Tibial artery (tissue), 4 donors: ENCODE measurements at regions not wholly inside any gene's neighbourhood (a gene's known extent, or its start where the extent isn't known, plus 50 kb on each side); places are given as distances from the start of the nearest gene placed in this dataset.

Source experiments
- DNase-seq, 2 donors: peaks; one replicate each; pipeline ENCODE4 v3.0.0-alpha.2; 2019
- H3K27ac ChIP-seq, 2 donors: fragments of 200-600 bp; sonication (generic) in 1 of 2; 1 replicate in 1 of 2; 2 replicates in 1 of 2; pipeline ENCODE4 v1.5.1; 2018 to 2019; ENCODE audit warnings: mild to moderate bottlenecking in 1 of 2
- H3K27me3 ChIP-seq, 2 donors: fragments of 200-600 bp; sonication (generic) in 1 of 2; one replicate each; pipeline versions ENCODE4 v1.5.1 to v1.6.0; 2016 to 2019
- H3K36me3 ChIP-seq, 3 donors: fragments of 200-600 bp; sonication (generic) in 2 of 3; one replicate each; pipeline ENCODE4 v1.5.1; 2016 to 2019; ENCODE audit warnings: mild to moderate bottlenecking in 2 of 3
- H3K4me1 ChIP-seq, 4 donors: fragments of 200-600 bp; sonication (generic) in 2 of 4; 1 replicate in 3 of 4; 2 replicates in 1 of 4; pipeline ENCODE4 v1.5.1; 2016 to 2019
- H3K4me3 ChIP-seq, 2 donors: fragments of 200-600 bp; sonication (generic) in 1 of 2; 1 replicate in 1 of 2; 2 replicates in 1 of 2; pipeline ENCODE4 v1.5.1; 2018 to 2019; ENCODE audit warnings: mild to moderate bottlenecking in 2 of 2
- H3K9me3 ChIP-seq, 3 donors: fragments of 200-600 bp; sonication (generic) in 1 of 3; one replicate each; pipeline ENCODE4 v1.5.1; 2016 to 2019
- CTCF ChIP-seq, 2 experiments: fragments of 200-600 bp in 1 of 2; fragments of 450-650 bp in 1 of 2; IDR thresholded peaks; one replicate each; pipeline ENCODE4 v1.5.1; 2017 to 2019; ENCODE audit warnings: antibody characterized with exemption in 2 of 2, mild to moderate bottlenecking in 1 of 2, moderate library complexity in 1 of 2
- intact Hi-C: fragments of 100-400 bp; cut with DNase I; formaldehyde crosslinking; loops from one replicate; pipeline ENCODE4 v1.15.0; 2023; ENCODE audit warnings: low total_unique reads

GRCh38 chr13:61078976-61079770 is 336.5 kb downstream of the PCDH20 start:
- no peaks in the 10 kb centered on the region for H3K9me3 ChIP-seq
- no peaks in the 10 kb centered on the region for H3K4me1 ChIP-seq
- intact Hi-C loops, result no loop called here
- H3K27me3 ChIP-seq, result no peaks in the 10 kb centered on the region
- no peaks in the 10 kb centered on the region for H3K36me3 ChIP-seq
- H3K4me3 ChIP-seq, result no peak overlapping the region
- no peak for TF ChIP-seq CTCF (IDR thresholded peaks at IDR 0.05)
- no peak overlapping the region for H3K27ac ChIP-seq
- no peak for DNase-seq

- Histone ChIP-seq H3K36me3 (no peaks in the 10 kb centered on the region), H3K4me1 (no peaks in the 10 kb centered on the region), H3K4me3 (no peak overlapping the region), H3K27ac (no peak overlapping the region), H3K27me3 (no peaks in the 10 kb centered on the region), H3K9me3 (no peaks in the 10 kb centered on the region)
- intact Hi-C loops, result no loop called here
- no peak for DNase-seq
- TF ChIP-seq CTCF (IDR thresholded peaks at IDR 0.05), result no peak
Measured at GRCh38 chr13:61052175-61052574, 363.5 kb downstream of the PCDH20 start.

- TF ChIP-seq CTCF (IDR thresholded peaks at IDR 0.05), result no peak
- H3K27ac ChIP-seq, result no peak overlapping the region
- H3K4me1 ChIP-seq, result no peaks in the 10 kb centered on the region
- DNase-seq, result no peak
- H3K36me3 ChIP-seq, result no peaks in the 10 kb centered on the region
- intact Hi-C loops, result no loop called here
- no peaks in the 10 kb centered on the region for H3K9me3 ChIP-seq
- no peak overlapping the region for H3K4me3 ChIP-seq
- no peaks in the 10 kb centered on the region for H3K27me3 ChIP-seq
Measured at GRCh38 chr13:61045251-61045650, 370.4 kb downstream of the PCDH20 start.

- Histone ChIP-seq H3K27me3 (no peaks in the 10 kb centered on the region), H3K36me3 (no peaks in the 10 kb centered on the region), H3K9me3 (no peaks in the 10 kb centered on the region), H3K27ac (no peak overlapping the region), H3K4me1 (no peaks in the 10 kb centered on the region), H3K4me3 (no peak overlapping the region)
- DNase-seq, result no peak
- intact Hi-C loops, result no loop called here
- TF ChIP-seq CTCF (IDR thresholded peaks at IDR 0.05), result no peak
Measured at GRCh38 chr13:61040181-61040580, 375.5 kb downstream of the PCDH20 start.

- Histone ChIP-seq H3K4me3 (no peak overlapping the region), H3K27me3 (no peaks in the 10 kb centered on the region)
Measured at GRCh38 chr13:61039302-61039701, 376.3 kb downstream of the PCDH20 start.

More at GRCh38 chr13:61039302-61039701, 376.3 kb downstream of the PCDH20 start:
- intact Hi-C loops, result no loop called here
- no peak overlapping the region for H3K27ac ChIP-seq
- H3K4me1 ChIP-seq, result no peaks in the 10 kb centered on the region
- H3K36me3 ChIP-seq, result no peaks in the 10 kb centered on the region
- no peaks in the 10 kb centered on the region for H3K9me3 ChIP-seq
- DNase-seq, result no peak
- TF ChIP-seq CTCF (IDR thresholded peaks at IDR 0.05), result no peak
